H9 (cell line): ENCODE measurements at regions not wholly inside any gene's neighbourhood (a gene's known extent, or its start where the extent isn't known, plus 50 kb on each side); places are given as distances from the start of the nearest gene placed in this dataset.

Source experiments
- DNase-seq: peaks from one replicate; pipeline ENCODE4 v3.0.0-alpha.2; 2017
- H2AFZ ChIP-seq: one replicate; pipeline ENCODE4 v1.6.1; 2013; ENCODE audit warnings: mild to moderate bottlenecking, low read length, control low read depth, moderate library complexity
- H2AK5ac ChIP-seq: 2 replicates; pipeline ENCODE4 v1.6.1; 2013; ENCODE audit warnings: low read length, control low read depth, mixed read lengths; ENCODE audit not compliant: insufficient read length
- H2BK120ac ChIP-seq: one replicate; pipeline ENCODE4 v1.6.1; 2013; ENCODE audit warnings: low read depth, mild to moderate bottlenecking, low read length, control low read depth, inconsistent platforms; ENCODE audit not compliant: poor library complexity, severe bottlenecking
- H2BK12ac ChIP-seq: 2 replicates; pipeline ENCODE4 v1.6.1; 2013; ENCODE audit warnings: low read length, control low read depth, mixed read lengths, low read depth; ENCODE audit not compliant: insufficient read length
- H2BK15ac ChIP-seq: 2 replicates; pipeline ENCODE4 v1.6.1; 2013; ENCODE audit warnings: low read depth, low read length, control low read depth
- H2BK20ac ChIP-seq: one replicate; pipeline ENCODE4 v1.6.1; 2013; ENCODE audit warnings: low read depth, mild to moderate bottlenecking, low read length, control low read depth, inconsistent platforms; ENCODE audit not compliant: poor library complexity, severe bottlenecking
- H2BK5ac ChIP-seq: 2 replicates; pipeline ENCODE4 v1.6.1; 2013; ENCODE audit warnings: low read length, control low read depth, mixed read lengths; ENCODE audit not compliant: insufficient read length
- H3K14ac ChIP-seq: 2 replicates; pipeline ENCODE4 v1.6.1; 2013; ENCODE audit warnings: low read length, control low read depth; ENCODE audit not compliant: insufficient read depth
- H3K18ac ChIP-seq: 2 replicates; pipeline ENCODE4 v1.6.1; 2013; ENCODE audit warnings: low read depth, mild to moderate bottlenecking, mixed read lengths, low read length, control low read depth; ENCODE audit not compliant: insufficient read length
- H3K23ac ChIP-seq: 2 replicates; pipeline ENCODE4 v1.6.1; 2013; ENCODE audit warnings: low read length, control low read depth, mixed read lengths, low read depth; ENCODE audit not compliant: insufficient read length
- H3K23me2 ChIP-seq: 2 replicates; pipeline ENCODE4 v1.6.1; 2013; ENCODE audit warnings: low read depth, mild to moderate bottlenecking, mixed read lengths, low read length, control low read depth; ENCODE audit not compliant: insufficient read length, poor library complexity, severe bottlenecking
- H3K27ac ChIP-seq: 2 replicates; pipeline ENCODE4 v1.5.1; 2013; ENCODE audit warnings: low read length, control low read depth, mixed read lengths, low read depth; ENCODE audit not compliant: insufficient read length
- H3K27me3 ChIP-seq: 2 replicates; pipeline ENCODE4 v1.6.1; 2013; ENCODE audit warnings: low read length, control low read depth, inconsistent platforms; ENCODE audit not compliant: insufficient read depth
- H3K4ac ChIP-seq: 2 replicates; pipeline ENCODE4 v1.6.1; 2013; ENCODE audit warnings: low read depth, mild to moderate bottlenecking, control low read depth, inconsistent platforms, low read length, moderate library complexity
- H3K4me1 ChIP-seq: 2 replicates; pipeline ENCODE4 v1.6.1; 2013; ENCODE audit warnings: low read length, control low read depth, inconsistent platforms; ENCODE audit not compliant: insufficient read depth
- H3K4me2 ChIP-seq: 2 replicates; pipeline ENCODE4 v1.6.1; 2013; ENCODE audit warnings: low read length, control low read depth, mixed read lengths; ENCODE audit not compliant: insufficient read length, insufficient read depth
- H3K56ac ChIP-seq: 2 replicates; pipeline ENCODE4 v1.6.1; 2013; ENCODE audit warnings: low read depth, mild to moderate bottlenecking, mixed read lengths, low read length, control low read depth; ENCODE audit not compliant: insufficient read length
- H3K79me1 ChIP-seq: 2 replicates; pipeline ENCODE4 v1.6.1; 2013; ENCODE audit warnings: low read depth, mild to moderate bottlenecking, moderate library complexity, low read length, control low read depth, inconsistent platforms; ENCODE audit not compliant: insufficient read depth, poor library complexity, severe bottlenecking
- H3K79me2 ChIP-seq: 2 replicates; pipeline ENCODE4 v1.6.1; 2013; ENCODE audit warnings: low read length, control low read depth, inconsistent platforms; ENCODE audit not compliant: insufficient read depth
- H3K9ac ChIP-seq: 2 replicates; pipeline ENCODE4 v1.6.1; 2013; ENCODE audit warnings: low read length, control low read depth, mixed read lengths; ENCODE audit not compliant: insufficient read length; ENCODE audit errors: extremely low read depth
- H3K9me3 ChIP-seq: one replicate; pipeline ENCODE4 v1.6.1; 2013; ENCODE audit warnings: low read depth, low read length, inconsistent platforms; ENCODE audit not compliant: control insufficient read depth
- H3T11ph ChIP-seq: one replicate; pipeline ENCODE4 v1.6.1; 2013; ENCODE audit warnings: mild to moderate bottlenecking, low read length, control low read depth, inconsistent platforms
- H4K20me1 ChIP-seq: one replicate; pipeline ENCODE4 v1.6.1; 2013; ENCODE audit not compliant: control insufficient read depth, insufficient read length, insufficient read depth
- H4K5ac ChIP-seq: 2 replicates; pipeline ENCODE4 v1.6.1; 2013; ENCODE audit warnings: low read depth, mild to moderate bottlenecking, mixed read lengths, low read length, control low read depth; ENCODE audit not compliant: insufficient read length
- H4K8ac ChIP-seq: replicated peaks from 2 replicates; pipeline ENCODE4 v1.6.1; 2013; ENCODE audit warnings: low read length, control low read depth, mixed read lengths, low read depth; ENCODE audit not compliant: insufficient read length
- H4K91ac ChIP-seq: 2 replicates; pipeline ENCODE4 v1.6.1; 2013; ENCODE audit warnings: low read depth, mild to moderate bottlenecking, moderate library complexity, mixed read lengths, low read length, control low read depth; ENCODE audit not compliant: insufficient read length
- H3K27ac Mint-ChIP-seq, 3 experiments: 2 replicates in 2 of 3; 3 replicates in 1 of 3; pipeline ENCODE4 v1.8.0; 2020 to 2021; ENCODE audit warnings: mixed read lengths in 3 of 3, mild to moderate bottlenecking in 1 of 3, moderate library complexity in 1 of 3
- H3K27me3 Mint-ChIP-seq: 2 replicates; pipeline ENCODE4 v1.8.0; 2021; ENCODE audit warnings: low read depth, mild to moderate bottlenecking, moderate library complexity, mixed read lengths
- H3K36me3 Mint-ChIP-seq, 3 experiments: 2 replicates in 2 of 3; 3 replicates in 1 of 3; pipeline ENCODE4 v1.8.0; 2020 to 2021; ENCODE audit warnings: low read depth in 3 of 3, mixed read lengths in 3 of 3; ENCODE audit not compliant: insufficient read depth in 1 of 3
- H3K4me1 Mint-ChIP-seq, 2 experiments: 2 replicates each; pipeline ENCODE4 v1.8.0; 2020; ENCODE audit warnings: mixed read lengths in 2 of 2
- H3K4me3 Mint-ChIP-seq, 2 experiments: 2 replicates in 1 of 2; 3 replicates in 1 of 2; pipeline ENCODE4 v1.8.0; 2020 to 2021; ENCODE audit warnings: mild to moderate bottlenecking in 2 of 2, mixed read lengths in 2 of 2, moderate library complexity in 1 of 2
- H3K9me3 Mint-ChIP-seq, 2 experiments: 2 replicates in 1 of 2; 3 replicates in 1 of 2; pipeline ENCODE4 v1.8.0; 2020; ENCODE audit warnings: mild to moderate bottlenecking in 2 of 2, mixed read lengths in 2 of 2, moderate library complexity in 1 of 2
- CTCF ChIP-seq: fragments of 200-600 bp; sonication (generic); conservative IDR thresholded peaks from 3 replicates; pipeline ENCODE4 v1.8.0; 2021; ENCODE audit warnings: antibody characterized with exemption, mild to moderate bottlenecking

- no peak overlapping the region for H2BK20ac ChIP-seq
- no peak overlapping the region for H3K18ac ChIP-seq
- H3K9ac ChIP-seq: no peak overlapping the region
- no peak overlapping the region for H2BK15ac ChIP-seq
- H3K23ac ChIP-seq: no peak overlapping the region
- H4K20me1 ChIP-seq: no peaks in the 10 kb centered on the region
- no peak overlapping the region for H3K14ac ChIP-seq
- Mint-ChIP-seq H3K9me3 (no peaks in the 10 kb centered on the region), H3K4me1 (no peaks in the 10 kb centered on the region), H3K4me3 (no peak overlapping the region), H3K27me3 (no peaks in the 10 kb centered on the region), H3K27ac (no peak overlapping the region), H3K36me3 (no peaks in the 10 kb centered on the region)
- H3K79me2 ChIP-seq: no peaks in the 10 kb centered on the region
- H4K91ac ChIP-seq: no peak overlapping the region
- no peak overlapping the region for H3K27ac ChIP-seq
- no peaks in the 10 kb centered on the region for H3K27me3 ChIP-seq
- H2AFZ ChIP-seq: no peak overlapping the region
- H3K23me2 ChIP-seq: no peaks in the 10 kb centered on the region
- H3K4me1 ChIP-seq: no peaks in the 10 kb centered on the region
- no peak for TF ChIP-seq CTCF
- H3K56ac ChIP-seq: no peak overlapping the region
- DNase-seq: no peak
- H4K8ac ChIP-seq: no peak overlapping the region
- no peak overlapping the region for H3K4me2 ChIP-seq
- H2BK120ac ChIP-seq: no peak overlapping the region
- no peaks in the 10 kb centered on the region for H3K9me3 ChIP-seq
- no peak overlapping the region for H2AK5ac ChIP-seq
- no peak overlapping the region for H2BK5ac ChIP-seq
- H3K79me1 ChIP-seq: no peaks in the 10 kb centered on the region
- H4K5ac ChIP-seq: no peak overlapping the region
- no peak overlapping the region for H2BK12ac ChIP-seq
- no peak overlapping the region for H3T11ph ChIP-seq
- H3K4ac ChIP-seq: no peak overlapping the region
These were observed 353.2 kb upstream of the PLD5 start for GRCh38 chr1:242877743-242878142.
